Muscle of back (tissue), 3 donors: ENCODE measurements at regions not wholly inside any gene's neighbourhood (a gene's known extent, or its start where the extent isn't known, plus 50 kb on each side); places are given as distances from the start of the nearest gene placed in this dataset.
"Not testable (repeated sequence)": the region's sequence is repeated elsewhere in the genome, so short reads cannot be mapped to it uniquely, and the experiment has no call there.

Experiments used
- DNase-seq, 3 donors: peaks; one replicate each; pipeline versions ENCODE4 v3.0.0 to v3.0.0-alpha.2; 2013

DNA sequence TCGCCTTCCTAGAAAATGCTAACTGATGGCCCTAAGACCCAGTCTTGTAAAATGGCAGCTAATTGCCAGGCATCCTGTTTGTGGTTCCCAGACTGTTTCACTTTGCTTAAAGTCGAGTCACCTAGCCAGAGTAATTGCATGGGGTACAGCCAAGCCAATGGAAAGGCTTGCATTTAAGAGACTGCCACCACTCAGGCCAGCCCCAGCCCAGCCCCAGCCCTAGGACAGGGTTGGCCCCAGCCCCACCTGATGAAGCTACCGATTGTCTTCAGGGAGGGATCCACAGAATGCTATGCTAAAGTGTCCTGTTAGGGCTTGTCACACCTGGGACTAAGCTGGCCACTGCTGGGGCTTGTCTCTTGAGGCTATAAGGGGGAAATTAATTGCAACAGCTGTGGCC is 194.6 kb upstream of the KLF3 start:
- no peak for DNase-seq

DNA sequence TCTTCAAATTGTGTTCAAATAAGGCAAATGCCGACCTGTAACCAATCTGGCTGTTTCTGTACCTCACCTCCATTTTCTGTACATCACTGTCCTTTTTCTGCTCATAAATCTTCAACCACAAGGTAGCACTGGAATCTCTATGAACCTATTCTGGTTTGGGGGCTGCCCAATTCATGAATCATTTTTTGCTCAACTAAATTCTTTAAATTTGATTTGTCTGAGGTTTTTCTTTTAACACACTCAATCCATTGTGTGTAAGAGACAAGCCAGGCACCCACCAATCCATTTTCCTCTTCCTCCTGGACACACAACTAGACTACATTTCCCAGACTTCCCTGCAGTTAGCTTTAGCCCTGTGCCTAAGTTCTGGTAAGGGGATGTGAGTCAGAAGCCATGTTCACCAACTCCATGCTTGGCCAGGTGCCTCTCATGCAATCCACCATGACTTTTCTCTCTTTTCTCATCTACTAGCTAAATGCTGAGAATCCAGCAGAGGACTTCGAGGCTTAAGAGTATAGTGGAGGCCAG is 193.2 kb upstream of the KLF3 start:
- DNase-seq = no peak

GRCh38 chr4:38482696-38483095 is 181.3 kb upstream of the KLF3 start:
- no peak for DNase-seq

DNA sequence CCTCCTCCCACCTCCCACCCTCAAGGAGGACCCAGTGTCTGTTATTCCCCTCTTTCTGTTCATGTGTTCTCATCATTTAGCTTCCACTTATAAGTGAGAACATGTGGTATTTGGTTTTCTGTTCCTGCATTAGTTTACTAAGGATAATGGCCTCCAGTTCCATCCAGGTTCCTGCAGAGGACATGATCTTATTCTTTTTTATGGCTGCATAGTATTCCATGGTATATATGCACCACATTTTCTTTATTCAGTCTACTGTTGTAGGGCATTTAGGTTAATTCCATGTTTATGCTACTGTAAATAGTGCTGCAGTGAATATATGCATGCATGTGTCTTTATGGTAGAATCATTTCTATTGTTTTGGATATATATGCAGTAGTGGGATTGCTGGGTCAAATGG is 180.4 kb upstream of the KLF3 start:
- DNase-seq = not testable (repeated sequence)

GRCh38 chr4:38489011-38489861 is 174.8 kb upstream of the KLF3 start:
- peak in 2 of 3 donors; percentile 21 to 70 for DNase-seq

GRCh38 chr4:38489924-38490639 is 173.9 kb upstream of the KLF3 start:
- peak in 1 of 3 donors; percentile 55 for DNase-seq

DNA sequence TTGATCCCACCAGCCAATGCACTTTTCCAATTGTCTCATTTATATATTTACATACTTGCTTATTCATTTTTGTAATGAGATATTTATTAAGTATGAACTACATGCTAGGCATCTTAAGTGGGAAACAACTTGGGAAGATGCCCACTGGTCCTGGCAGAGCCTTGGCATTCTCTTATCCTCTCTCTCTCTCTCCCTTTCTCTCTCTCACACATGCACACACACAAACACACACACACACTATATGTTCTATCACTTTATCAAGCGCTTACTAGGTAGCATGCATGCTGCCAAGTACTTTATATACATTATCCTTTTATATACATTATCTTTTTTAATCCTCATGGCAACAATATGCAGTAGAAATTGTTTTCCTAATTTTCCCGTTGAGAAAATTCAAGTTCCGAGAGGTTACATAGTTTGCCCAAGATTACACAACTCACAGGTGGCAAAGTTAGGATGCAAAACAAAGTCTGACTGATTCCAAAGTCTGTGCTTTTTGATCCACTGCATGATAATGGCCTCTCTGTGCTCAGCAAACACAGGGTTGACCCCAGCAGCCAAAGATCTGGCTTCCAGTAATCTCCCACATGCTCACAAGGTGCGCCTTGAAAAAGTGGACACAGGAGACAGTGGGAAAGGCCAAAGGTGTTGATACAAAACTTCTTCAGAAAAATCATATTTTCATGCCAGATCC is 173.1 kb upstream of the KLF3 start:
- DNase-seq = no peak

DNA sequence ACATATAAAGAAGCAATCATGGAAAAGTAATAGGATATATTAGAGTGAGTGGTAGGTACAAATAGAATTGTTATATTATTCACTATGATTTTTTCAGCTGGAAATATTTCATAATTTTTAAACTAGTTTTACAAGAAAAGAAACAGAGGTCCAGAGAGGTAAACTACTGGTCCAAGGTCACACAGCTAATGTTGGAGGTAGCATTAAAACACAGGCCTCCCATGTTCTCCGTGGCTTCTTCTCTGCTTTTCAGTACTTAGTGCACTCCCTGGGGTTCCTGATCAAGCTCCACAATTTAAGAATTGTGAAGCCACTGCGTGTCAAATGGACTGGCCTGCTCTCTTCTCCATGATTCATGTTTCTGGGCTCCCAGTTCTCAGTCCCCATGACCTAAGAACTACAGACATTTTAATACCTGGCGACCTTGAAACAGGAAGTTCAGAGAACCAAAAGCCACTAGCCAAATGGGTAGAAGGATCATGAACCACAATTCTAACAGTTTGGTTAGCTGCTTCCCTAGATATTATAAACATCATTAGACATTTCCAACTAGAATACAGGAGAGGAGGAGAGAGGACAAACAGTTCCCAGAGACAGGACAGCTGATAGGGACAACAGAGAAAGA is 172.0 kb upstream of the KLF3 start:
- DNase-seq = no peak

DNA sequence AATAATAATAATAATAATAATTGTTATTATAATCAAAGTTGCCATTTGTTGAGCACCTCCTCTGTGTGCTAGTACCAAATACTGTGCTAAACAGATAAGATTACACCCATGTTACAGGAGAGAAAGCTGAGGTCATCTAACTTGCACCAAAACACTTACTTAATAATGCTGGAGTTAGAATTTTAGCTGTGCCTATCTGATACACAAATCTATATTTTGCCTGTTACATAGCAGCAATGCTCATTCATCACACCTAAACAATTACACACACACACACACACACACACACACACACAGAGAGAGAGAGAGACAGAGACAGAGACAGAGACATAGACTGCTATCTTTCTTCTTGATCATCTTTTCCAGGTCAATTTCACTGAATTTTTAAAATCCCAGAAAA is 170.9 kb upstream of the KLF3 start:
- DNase-seq = no peak

DNA sequence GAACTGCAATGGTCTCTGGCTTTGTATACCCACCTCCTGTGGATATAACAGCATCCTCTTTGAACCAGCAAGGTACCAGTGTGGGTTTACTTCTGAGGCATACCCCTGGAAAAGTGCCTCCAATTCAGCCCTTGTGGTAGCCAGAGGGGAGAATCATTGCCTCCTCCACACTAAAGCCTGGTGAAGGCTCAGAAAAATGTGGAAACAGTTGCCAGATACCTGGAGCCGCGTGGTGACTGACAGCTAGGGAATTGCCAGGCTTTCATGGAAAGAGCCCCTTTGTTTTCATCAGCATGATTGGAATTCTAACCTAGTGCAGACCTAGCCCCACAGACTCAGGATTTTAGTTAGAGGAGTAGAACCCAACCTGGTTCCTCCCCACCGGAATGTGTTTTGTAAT is 168.6 kb upstream of the KLF3 start:
- no peak for DNase-seq

DNA sequence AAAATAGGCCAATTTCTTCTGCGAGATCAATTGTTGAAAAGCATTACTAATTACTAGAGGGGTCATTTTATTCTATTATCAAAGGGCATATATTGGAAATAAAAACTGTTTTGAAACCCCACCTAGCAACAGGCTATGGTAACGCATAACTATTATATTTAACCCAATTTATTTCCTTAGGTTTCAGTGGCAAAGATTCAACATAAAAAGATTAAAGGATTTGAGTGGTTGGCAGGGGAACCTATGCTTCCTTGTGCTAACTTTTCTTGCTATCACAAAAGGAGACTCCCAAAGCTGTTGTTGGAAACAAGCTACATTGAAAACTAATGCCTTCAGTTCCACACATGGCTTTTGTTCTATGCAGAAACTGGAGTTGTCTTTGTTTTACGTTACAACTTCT is 166.9 kb upstream of the KLF3 start:
- peak in 1 of 3 donors; percentile 34 for DNase-seq

DNA sequence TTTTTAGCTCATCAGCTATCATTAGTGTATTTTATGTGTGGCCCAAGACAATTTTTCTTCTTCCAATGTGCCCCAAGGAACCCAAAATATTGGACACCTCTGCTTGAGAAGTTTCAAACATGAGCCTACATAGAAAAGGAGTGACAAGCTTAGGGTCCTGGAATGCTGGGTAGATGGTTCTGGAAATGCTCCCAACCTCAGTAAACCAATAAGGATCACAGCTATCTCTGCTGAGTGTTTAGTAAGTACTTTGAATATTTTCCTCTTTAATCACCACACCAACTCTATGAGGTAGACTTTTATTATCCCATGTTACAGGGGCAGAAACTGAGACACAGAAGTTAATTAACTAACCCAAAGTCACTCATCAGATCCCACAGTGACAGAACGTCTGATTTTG is 164.9 kb upstream of the KLF3 start:
- DNase-seq = no peak

GRCh38 chr4:38500433-38500832 is 163.6 kb upstream of the KLF3 start:
- DNase-seq = no peak

DNA sequence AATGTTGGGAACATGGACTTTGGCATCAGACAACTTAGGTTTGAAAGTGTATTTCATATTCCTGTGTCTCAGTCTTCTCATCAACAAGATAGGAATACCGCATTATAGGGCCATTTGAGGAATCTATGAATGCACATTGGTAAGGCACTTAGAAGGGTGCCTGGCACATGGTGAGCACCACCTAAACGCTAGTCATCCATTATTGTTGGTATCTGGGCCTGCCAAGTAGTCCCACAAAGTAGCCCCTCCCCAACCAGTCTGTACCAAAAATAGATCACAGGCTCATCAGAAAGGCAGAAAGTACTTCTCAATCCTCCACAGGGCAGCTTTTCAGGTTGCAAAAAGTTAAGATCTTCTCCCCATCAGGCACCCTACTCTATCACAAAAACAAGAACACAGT is 162.3 kb upstream of the KLF3 start:
- DNase-seq = no peak

DNA sequence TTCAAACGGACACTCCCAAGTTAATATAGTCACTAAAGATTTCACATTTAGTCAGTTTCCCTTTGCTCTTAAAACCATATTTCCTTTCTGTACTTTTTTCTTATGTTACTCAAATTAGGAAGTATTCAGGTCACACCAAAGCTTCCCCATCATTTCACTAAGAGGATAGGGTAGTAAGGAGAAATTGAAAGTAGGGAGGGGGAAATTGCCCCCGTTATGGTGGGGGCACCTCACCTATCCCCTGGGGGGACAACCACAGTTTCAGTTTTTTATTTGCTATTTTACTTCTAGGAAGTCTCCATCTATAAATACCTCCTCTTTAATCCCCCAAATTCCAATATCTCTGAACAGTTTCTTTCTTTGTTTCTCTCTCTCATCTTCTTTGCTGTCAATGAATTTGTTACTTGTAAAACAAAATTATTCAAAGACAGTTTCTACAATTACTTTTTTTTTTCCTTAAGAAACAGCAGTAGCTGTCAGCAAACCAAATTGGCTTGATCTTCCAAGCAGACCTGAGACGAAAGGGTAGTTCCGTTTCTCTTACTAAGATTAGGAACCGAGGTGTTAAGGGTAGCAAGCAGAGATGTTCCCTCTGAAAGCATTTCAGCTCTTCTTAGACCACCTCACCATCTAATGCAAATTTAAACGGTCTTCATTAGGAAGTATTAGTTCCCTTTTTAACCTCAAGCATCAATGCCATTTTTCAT is 160.2 kb upstream of the KLF3 start:
- no peak for DNase-seq

- no peak for DNase-seq
These were observed 159.6 kb upstream of the KLF3 start for GRCh38 chr4:38504396-38504715.

GRCh38 chr4:38509551-38509950 is 154.4 kb upstream of the KLF3 start:
- DNase-seq = no peak

- DNase-seq = no peak
These were observed 153.8 kb upstream of the KLF3 start for GRCh38 chr4:38510201-38510600.

DNA sequence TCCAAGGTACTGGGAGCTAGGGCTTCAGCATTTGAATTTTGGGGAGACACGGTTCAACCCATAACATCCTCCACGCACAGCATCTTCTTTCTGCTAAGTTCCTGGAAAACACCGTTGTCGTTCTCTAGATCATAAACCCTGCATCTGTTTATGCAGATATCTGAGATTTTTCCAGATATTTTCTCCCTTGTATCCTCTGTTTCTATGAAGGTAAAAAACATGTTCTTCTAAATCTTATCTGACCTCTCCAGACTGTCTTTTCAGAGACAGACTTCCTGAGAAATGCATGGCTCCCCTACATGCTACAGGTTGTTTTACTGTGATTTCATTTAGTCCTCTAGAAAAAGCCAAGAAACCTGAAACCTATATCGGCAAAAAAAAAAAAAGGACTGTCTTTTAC is 152.3 kb upstream of the KLF3 start:
- DNase-seq = no peak

- DNase-seq = no peak
These were observed 151.2 kb upstream of the KLF3 start for GRCh38 chr4:38512840-38513239.

DNA sequence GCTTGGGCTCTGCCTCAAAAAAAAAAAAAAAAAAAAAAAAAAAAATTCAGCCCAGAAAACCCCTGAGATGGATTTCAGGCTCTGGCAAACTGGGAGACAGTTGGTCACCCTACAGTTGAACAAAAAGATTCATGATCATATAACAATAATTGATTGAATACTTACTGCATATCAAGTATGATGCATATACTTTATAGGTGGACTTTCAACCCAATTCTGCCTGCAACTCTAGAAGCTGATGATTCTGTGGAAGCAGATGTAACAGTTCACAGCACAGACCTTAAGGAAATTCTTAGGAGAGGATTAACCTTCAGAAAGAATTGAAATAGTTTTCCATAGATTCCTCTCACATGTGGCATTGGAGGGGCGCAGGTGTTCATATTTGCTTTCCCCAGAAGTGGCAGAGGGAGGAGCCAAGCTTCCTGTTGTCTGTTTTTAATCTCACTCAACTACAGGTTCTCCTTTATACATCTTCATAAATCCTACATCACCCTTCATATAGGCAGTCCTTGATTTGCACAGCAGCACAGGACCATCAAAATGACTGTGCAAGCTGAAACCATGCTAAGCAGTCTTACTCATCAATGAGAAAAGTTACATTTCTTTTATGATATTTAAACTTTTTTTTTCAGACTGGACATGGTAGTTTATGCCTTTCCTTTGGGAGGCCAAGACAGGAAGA is 149.4 kb upstream of the KLF3 start:
- no peak for DNase-seq
